Ascending aorta (tissue), 2 donors: ENCODE measurements at regions not wholly inside any gene's neighbourhood (a gene's known extent, or its start where the extent isn't known, plus 50 kb on each side); places are given as distances from the start of the nearest gene placed in this dataset.

Experiments used
- DNase-seq, 2 donors: peaks; one replicate each; pipeline ENCODE4 v3.0.0-alpha.2; 2019; ENCODE audit warnings: low spot score in 2 of 2
- H3K27ac ChIP-seq, 2 donors: fragments of 200-600 bp; sonication (generic); one replicate each; pipeline ENCODE4 v1.5.1; 2016 to 2017; ENCODE audit warnings: mild to moderate bottlenecking in 1 of 2
- H3K27me3 ChIP-seq: fragments of 200-600 bp; sonication (generic); one replicate; pipeline ENCODE4 v1.5.1; 2017
- H3K36me3 ChIP-seq, 2 donors: fragments of 200-600 bp; sonication (generic); one replicate each; pipeline ENCODE4 v1.5.1; 2016
- H3K4me1 ChIP-seq, 2 donors: fragments of 200-600 bp; sonication (generic); one replicate each; pipeline ENCODE4 v1.5.1; 2016 to 2017; ENCODE audit warnings: mild to moderate bottlenecking in 1 of 2
- H3K4me3 ChIP-seq, 2 donors: fragments of 200-600 bp; sonication (generic); one replicate each; pipeline ENCODE4 v1.5.1; 2016 to 2017; ENCODE audit warnings: mild to moderate bottlenecking in 1 of 2
- H3K9me3 ChIP-seq, 2 donors: fragments of 200-600 bp; sonication (generic); one replicate each; pipeline ENCODE4 v1.5.1; 2016
- CTCF ChIP-seq, 3 experiments: fragments of 200-600 bp in 2 of 3; fragments of 450-650 bp in 1 of 3; sonication (generic) in 2 of 3; IDR thresholded peaks; one replicate each; pipeline ENCODE4 v1.5.1; 2016 to 2019; ENCODE audit warnings: antibody characterized with exemption in 3 of 3, mild to moderate bottlenecking in 1 of 3, moderate library complexity in 1 of 3
- intact Hi-C: fragments of 100-400 bp; cut with DNase I; formaldehyde crosslinking; loops from one replicate; pipeline ENCODE4 v1.15.1; 2023

GRCh38 chr7:9453521-9453920, 1020.1 kb downstream of the NXPH1 start:
- Histone ChIP-seq H3K9me3 (no peaks in the 10 kb centered on the region), H3K4me1 (no peaks in the 10 kb centered on the region), H3K27me3 (no peaks in the 10 kb centered on the region), H3K36me3 (no peaks in the 10 kb centered on the region), H3K4me3 (no peak overlapping the region), H3K27ac (no peak overlapping the region)
- no peak for DNase-seq
- intact Hi-C loops, result no loop called here
- TF ChIP-seq CTCF (IDR thresholded peaks at IDR 0.05), result no peak

DNA sequence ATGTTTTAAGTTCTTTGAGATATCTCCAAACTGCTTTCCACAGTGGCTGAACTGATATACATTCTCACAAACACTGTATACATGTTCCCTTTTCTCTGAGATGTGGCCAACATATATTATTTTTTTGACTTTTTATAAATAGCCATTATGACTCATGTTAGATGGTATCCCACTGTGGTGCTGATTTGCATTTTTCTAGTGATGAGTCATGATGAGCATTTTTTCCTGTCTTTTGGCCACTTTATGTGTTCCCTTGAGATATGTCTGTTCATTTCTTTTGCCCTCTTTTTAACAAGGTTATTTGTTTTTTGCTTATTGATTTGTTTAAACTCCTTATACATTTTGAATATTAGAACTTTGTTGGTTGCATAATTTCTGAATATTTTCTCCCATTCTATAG, 1055.1 kb downstream of the NXPH1 start:
- intact Hi-C loops, result no loop called here
- Histone ChIP-seq H3K9me3 (no peaks in the 10 kb centered on the region), H3K4me3 (no peak overlapping the region), H3K36me3 (no peaks in the 10 kb centered on the region), H3K27me3 (no peaks in the 10 kb centered on the region), H3K4me1 (no peaks in the 10 kb centered on the region), H3K27ac (no peak overlapping the region)
- no peak for DNase-seq
- no peak for TF ChIP-seq CTCF (IDR thresholded peaks at IDR 0.05)

DNA sequence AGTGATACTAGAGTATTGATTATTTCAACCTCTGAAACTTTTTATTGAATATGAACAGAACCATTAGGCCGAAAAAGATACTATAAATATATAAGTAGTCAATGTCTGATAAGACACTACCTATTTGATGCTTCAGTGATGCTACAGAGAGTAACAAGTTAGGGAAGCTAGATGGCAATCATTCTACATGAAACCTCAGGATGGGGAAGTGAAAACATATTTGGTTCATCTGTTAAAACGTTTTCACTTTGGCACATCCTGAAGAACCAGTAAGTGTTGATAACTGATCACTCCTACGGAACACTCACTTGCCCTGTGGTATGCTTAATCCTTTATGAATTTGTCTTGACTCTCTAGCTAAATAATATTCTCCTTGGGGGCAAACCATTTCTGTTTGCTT, 1064.9 kb downstream of the NXPH1 start:
- Histone ChIP-seq H3K9me3 (no peaks in the 10 kb centered on the region), H3K4me3 (no peak overlapping the region), H3K27ac (no peak overlapping the region), H3K36me3 (no peaks in the 10 kb centered on the region), H3K27me3 (no peaks in the 10 kb centered on the region), H3K4me1 (no peaks in the 10 kb centered on the region)
- intact Hi-C loops, result no loop called here
- DNase-seq, result no peak
- TF ChIP-seq CTCF (IDR thresholded peaks at IDR 0.05), result no peak

DNA sequence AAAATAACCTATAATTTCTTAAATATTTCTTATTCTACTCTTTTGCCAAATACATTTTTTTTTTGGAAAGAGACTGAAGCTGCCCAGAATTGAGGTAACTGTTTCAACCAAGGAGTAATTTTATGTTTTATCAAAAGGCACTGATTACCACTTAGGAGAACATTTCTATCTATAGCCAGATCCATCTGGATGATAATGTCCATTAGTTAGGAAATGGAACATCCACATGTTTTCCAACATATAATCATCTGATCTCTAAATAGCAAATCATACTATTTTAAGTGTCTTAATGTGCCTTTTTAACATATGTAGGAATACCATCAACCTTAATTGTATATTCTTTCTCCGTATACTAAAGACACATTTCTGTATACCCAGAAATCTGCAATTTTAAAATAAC, 1068.9 kb downstream of the NXPH1 start:
- no peaks in the 10 kb centered on the region for H3K27me3 ChIP-seq
- H3K36me3 ChIP-seq, result no peaks in the 10 kb centered on the region
- no peaks in the 10 kb centered on the region for H3K4me1 ChIP-seq
- H3K4me3 ChIP-seq, result no peak overlapping the region
- DNase-seq, result no peak
- H3K27ac ChIP-seq, result no peak overlapping the region
- intact Hi-C loops, result no loop called here
- no peak for TF ChIP-seq CTCF (IDR thresholded peaks at IDR 0.05)
- H3K9me3 ChIP-seq, result no peaks in the 10 kb centered on the region

DNA sequence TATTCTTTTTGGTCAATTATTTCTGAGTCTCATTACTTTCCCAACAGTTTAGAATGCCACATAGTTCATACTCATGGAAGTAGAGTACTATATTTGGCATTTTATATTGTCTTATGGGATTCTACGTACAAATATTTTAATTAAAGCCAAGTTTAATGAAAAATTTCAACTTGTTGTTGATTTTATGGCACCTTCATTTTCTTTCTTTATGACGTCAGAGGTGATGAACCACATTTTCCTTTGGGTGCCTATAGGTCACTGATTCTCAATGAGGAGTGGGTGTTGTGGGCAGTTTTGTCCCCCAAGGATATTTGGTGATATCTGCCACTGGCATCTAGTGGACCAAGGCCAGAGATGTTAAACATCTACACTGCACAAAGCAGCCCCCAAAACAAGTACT, 1071.3 kb downstream of the NXPH1 start:
- Histone ChIP-seq H3K27me3 (no peaks in the 10 kb centered on the region), H3K27ac (no peak overlapping the region), H3K4me1 (no peaks in the 10 kb centered on the region), H3K9me3 (no peaks in the 10 kb centered on the region), H3K36me3 (no peaks in the 10 kb centered on the region), H3K4me3 (no peak overlapping the region)
- no peak for DNase-seq
- no peak for TF ChIP-seq CTCF (IDR thresholded peaks at IDR 0.05)
- intact Hi-C loops, result no loop called here

DNA sequence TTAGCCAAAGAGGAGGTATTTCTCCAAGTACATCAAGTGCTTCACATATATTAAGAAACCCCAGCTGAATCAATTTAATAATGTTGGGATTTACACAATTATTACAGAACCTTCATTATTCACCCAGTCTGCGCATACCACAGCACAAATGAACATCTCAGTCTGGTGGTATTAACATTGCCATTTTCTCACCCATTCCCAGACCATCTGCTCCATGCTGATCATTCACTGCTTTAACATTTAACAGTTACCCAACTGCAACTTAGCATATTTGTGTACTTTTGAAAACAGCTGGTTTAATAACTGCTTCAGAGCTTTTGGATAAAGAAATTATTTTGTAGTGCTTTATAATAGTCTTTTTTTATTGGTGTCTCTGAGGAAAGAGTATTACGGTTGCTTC, 1072.1 kb downstream of the NXPH1 start:
- no peak for DNase-seq
- Histone ChIP-seq H3K27me3 (no peaks in the 10 kb centered on the region), H3K36me3 (no peaks in the 10 kb centered on the region), H3K4me1 (no peaks in the 10 kb centered on the region), H3K4me3 (no peak overlapping the region), H3K27ac (no peak overlapping the region), H3K9me3 (no peaks in the 10 kb centered on the region)
- TF ChIP-seq CTCF (IDR thresholded peaks at IDR 0.05), result no peak
- intact Hi-C loops, result no loop called here
